ENCODE measurements at regions not wholly inside any gene's neighbourhood (a gene's known extent, or its start where the extent isn't known, plus 50 kb on each side); places are given as distances from the start of the nearest gene placed in this dataset.
"Not testable (repeated sequence)": the region's sequence is repeated elsewhere in the genome, so short reads cannot be mapped to it uniquely, and the experiment has no call there.

GRCh38 chr13:105914291-105915036, 621.0 kb downstream of the EFNB2 start:
- DNase-seq, result peak; percentile 61

- peak; percentile 34 for DNase-seq
Measured at GRCh38 chr13:105908586-105908985, 626.9 kb downstream of the EFNB2 start.

- no peak for DNase-seq
Measured at GRCh38 chr13:105907319-105908019, 628.0 kb downstream of the EFNB2 start.

GRCh38 chr13:105906746-105907145, 628.7 kb downstream of the EFNB2 start:
- no peak for DNase-seq

- no peak for DNase-seq
Measured at GRCh38 chr13:105904034-105904742, 631.3 kb downstream of the EFNB2 start.

GRCh38 chr13:105902396-105902795, 633.1 kb downstream of the EFNB2 start:
- DNase-seq, result no peak

GRCh38 chr13:105897575-105897974, 637.9 kb downstream of the EFNB2 start:
- no peak for DNase-seq

GRCh38 chr13:105894697-105895096, 640.8 kb downstream of the EFNB2 start:
- DNase-seq, result no peak

- DNase-seq, result no peak
Measured at GRCh38 chr13:105890509-105890908, 645.0 kb downstream of the EFNB2 start.

GRCh38 chr13:105878119-105878700, 657.3 kb downstream of the EFNB2 start:
- DNase-seq, result no peak

GRCh38 chr13:105874814-105875213, 660.6 kb downstream of the EFNB2 start:
- no peak for DNase-seq

- DNase-seq, result no peak
Measured at GRCh38 chr13:105871768-105872167, 663.7 kb downstream of the EFNB2 start.

- no peak for DNase-seq
Measured at GRCh38 chr13:105871326-105871725, 664.1 kb downstream of the EFNB2 start.

GRCh38 chr13:105863300-105863920, 672.1 kb downstream of the EFNB2 start:
- no peak for DNase-seq

GRCh38 chr13:105848494-105848893, 687.0 kb downstream of the EFNB2 start:
- DNase-seq, result no peak

- DNase-seq, result no peak
Measured at GRCh38 chr13:105847527-105848291, 687.8 kb downstream of the EFNB2 start.

GRCh38 chr13:105846923-105847322, 688.5 kb downstream of the EFNB2 start:
- DNase-seq, result no peak

GRCh38 chr13:105841286-105841685, 694.2 kb downstream of the EFNB2 start:
- DNase-seq, result no peak

GRCh38 chr13:105838231-105838630, 697.2 kb downstream of the EFNB2 start:
- no peak for DNase-seq

GRCh38 chr13:105837295-105837694, 698.2 kb downstream of the EFNB2 start:
- not testable (repeated sequence) for DNase-seq

GRCh38 chr13:105830821-105831220, 704.6 kb downstream of the EFNB2 start:
- no peak for DNase-seq

Data from EL (cell line).